ENCODE measurements at regions not wholly inside any gene's neighbourhood (a gene's known extent, or its start where the extent isn't known, plus 50 kb on each side); places are given as distances from the start of the nearest gene placed in this dataset.

DNA sequence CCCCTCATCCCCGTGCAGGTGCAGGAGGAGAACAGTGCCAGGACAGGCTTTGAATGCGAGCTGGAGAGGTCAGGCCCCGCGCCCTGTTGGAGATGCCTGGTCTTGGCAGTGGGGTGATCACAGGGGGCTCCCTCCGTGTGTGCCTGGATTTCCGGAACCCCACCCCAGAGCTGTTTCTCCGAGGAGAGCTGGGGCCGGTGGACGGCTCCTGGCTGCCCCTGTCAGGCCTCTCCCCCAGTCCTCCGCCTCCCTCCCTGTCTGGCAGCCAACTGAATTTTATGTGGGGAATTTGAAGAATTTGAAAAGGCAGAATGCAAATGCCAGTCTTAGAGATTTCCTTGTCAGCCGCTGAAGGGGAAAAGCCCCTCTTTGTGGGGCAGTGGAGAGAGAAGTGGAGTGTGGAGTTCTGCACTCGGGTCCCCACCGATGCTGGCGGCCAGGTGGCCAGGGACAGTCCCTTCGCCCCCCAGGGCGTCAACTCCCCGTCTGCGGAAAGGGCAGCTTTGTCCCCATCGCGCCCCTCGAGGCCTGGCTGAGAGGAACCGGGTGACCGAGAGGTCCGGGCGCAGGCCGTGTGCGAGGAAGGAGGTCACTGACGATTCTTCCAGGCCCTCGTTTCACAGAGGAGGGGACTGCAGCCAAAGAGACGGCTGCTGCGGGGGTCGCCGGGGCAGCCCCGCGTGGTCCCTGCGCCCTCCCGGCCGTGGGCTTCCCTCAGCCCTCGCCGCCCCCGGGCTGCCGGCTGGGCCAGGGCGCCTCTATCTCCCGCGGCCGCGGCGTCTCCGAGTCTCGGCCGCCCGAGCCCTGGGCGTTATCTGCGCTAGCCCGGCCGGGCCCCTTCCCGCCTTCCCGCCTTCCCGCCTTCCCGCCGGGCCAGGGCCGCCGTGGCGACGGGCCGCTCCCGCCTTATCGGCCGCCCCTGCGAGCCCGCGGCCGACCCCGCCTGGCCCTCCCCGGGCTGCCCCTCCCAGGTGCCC lies 56.0 kb upstream of the LCTL start:
- no peak for TF ChIP-seq SIN3A (IDR thresholded peaks at IDR 0.05; ENCODE audit: borderline replicate concordance, insufficient read depth, low read length)
- TF ChIP-seq REST (IDR thresholded peaks at IDR 0.05; ENCODE audit: insufficient read depth in 1 of 2, low read depth in 2 of 2, low read length in 2 of 2): no peak
- no peak for TF ChIP-seq POLR2AphosphoS5 (IDR thresholded peaks at IDR 0.05; ENCODE audit: low read depth, low read length)
- TF ChIP-seq FOXP2 (optimal IDR thresholded peaks at IDR 0.05; ENCODE audit: borderline replicate concordance, extremely low read depth, extremely low read length, insufficient read depth): no peak
- TF ChIP-seq TAF1 (IDR thresholded peaks at IDR 0.05; ENCODE audit: borderline replicate concordance, insufficient read depth, low read length): no peak

DNA sequence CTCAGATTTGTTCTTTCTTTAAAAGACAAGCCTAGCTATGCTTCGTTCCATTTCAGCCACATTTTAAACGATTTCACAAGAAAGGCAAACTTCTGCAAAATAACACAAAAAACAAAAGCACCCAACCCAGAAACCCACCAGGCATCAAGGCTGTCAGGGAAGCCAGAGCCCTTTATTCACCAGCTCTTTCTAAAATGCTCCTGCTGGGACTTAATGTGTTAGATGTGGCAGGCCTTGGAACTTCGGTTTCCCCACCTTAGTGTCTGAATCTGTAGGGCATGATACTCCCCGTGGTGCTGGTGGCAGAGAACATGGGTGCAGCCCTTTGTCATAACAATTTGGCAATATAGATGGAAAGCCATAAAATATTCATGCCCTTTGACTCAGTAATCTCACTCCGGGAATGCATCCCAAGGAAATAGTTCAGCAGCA lies 56.8 kb upstream of the LCTL start:
- TF ChIP-seq REST (IDR thresholded peaks at IDR 0.05; ENCODE audit: insufficient read depth in 1 of 2, low read depth in 2 of 2, low read length in 2 of 2) (no peak), TAF1 (IDR thresholded peaks at IDR 0.05; ENCODE audit: borderline replicate concordance, insufficient read depth, low read length) (no peak), POLR2AphosphoS5 (IDR thresholded peaks at IDR 0.05; ENCODE audit: low read depth, low read length) (no peak), SIN3A (IDR thresholded peaks at IDR 0.05; ENCODE audit: borderline replicate concordance, insufficient read depth, low read length) (no peak), FOXP2 (optimal IDR thresholded peaks at IDR 0.05; ENCODE audit: borderline replicate concordance, extremely low read depth, extremely low read length, insufficient read depth) (no peak)

- no peak for TF ChIP-seq FOXP2 (optimal IDR thresholded peaks at IDR 0.05; ENCODE audit: borderline replicate concordance, extremely low read depth, extremely low read length, insufficient read depth)
- TF ChIP-seq SIN3A (IDR thresholded peaks at IDR 0.05; ENCODE audit: borderline replicate concordance, insufficient read depth, low read length): no peak
- no peak for TF ChIP-seq REST (IDR thresholded peaks at IDR 0.05; ENCODE audit: insufficient read depth in 1 of 2, low read depth in 2 of 2, low read length in 2 of 2)
- no peak for TF ChIP-seq POLR2AphosphoS5 (IDR thresholded peaks at IDR 0.05; ENCODE audit: low read depth, low read length)
- no peak for TF ChIP-seq TAF1 (IDR thresholded peaks at IDR 0.05; ENCODE audit: borderline replicate concordance, insufficient read depth, low read length)
These were observed 58.1 kb upstream of the LCTL start for GRCh38 chr15:66623801-66624453.

- TF ChIP-seq TAF1 (IDR thresholded peaks at IDR 0.05; ENCODE audit: borderline replicate concordance, insufficient read depth, low read length): no peak
- TF ChIP-seq POLR2AphosphoS5 (IDR thresholded peaks at IDR 0.05; ENCODE audit: low read depth, low read length): no peak
- no peak for TF ChIP-seq SIN3A (IDR thresholded peaks at IDR 0.05; ENCODE audit: borderline replicate concordance, insufficient read depth, low read length)
- no peak for TF ChIP-seq REST (IDR thresholded peaks at IDR 0.05; ENCODE audit: insufficient read depth in 1 of 2, low read depth in 2 of 2, low read length in 2 of 2)
- TF ChIP-seq FOXP2 (optimal IDR thresholded peaks at IDR 0.05; ENCODE audit: borderline replicate concordance, extremely low read depth, extremely low read length, insufficient read depth): no peak
These were observed 59.7 kb upstream of the LCTL start for GRCh38 chr15:66625531-66625930.
